A549 (cell line): ENCODE measurements at regions not wholly inside any gene's neighbourhood (a gene's known extent, or its start where the extent isn't known, plus 50 kb on each side); places are given as distances from the start of the nearest gene placed in this dataset.

Source experiments
- EP300 ChIP-seq, 2 experiments: fragments of >200 bp; sonication (Bioruptor Twin); formaldehyde crosslinking; IDR thresholded peaks; 2 replicates in 1 of 2; 3 replicates in 1 of 2; pipeline ENCODE4 v1.6.1; 2016 to 2017
- HDAC2 ChIP-seq: fragments of 200-600 bp; sonication (generic); IDR thresholded peaks from 2 replicates; pipeline ENCODE4 v1.6.1; 2016
- KDM1A ChIP-seq: fragments of 200-600 bp; sonication (generic); IDR thresholded peaks from 2 replicates; pipeline ENCODE4 v1.6.1; 2016; ENCODE audit warnings: low read depth, mild to moderate bottlenecking
- MYC ChIP-seq: IDR thresholded peaks from 2 replicates; pipeline ENCODE4 v1.6.1; 2012; ENCODE audit warnings: mild to moderate bottlenecking, inconsistent platforms, low read length, improper control_type of control experiment, borderline replicate concordance
- RCOR1 ChIP-seq: fragments of 150-350 bp; IDR thresholded peaks from 2 replicates; pipeline ENCODE4 v1.6.1; 2014; ENCODE audit warnings: antibody characterized with exemption, low read length, low read depth
- TF ChIP-seq, protein P1 (sequence below): fragments of >200 bp; sonication (Bioruptor Twin); formaldehyde crosslinking; IDR thresholded peaks from 3 replicates; pipeline ENCODE4 v1.5.1; 2016
- TF ChIP-seq, protein P2 (sequence below): fragments of 200-600 bp; sonication (generic); IDR thresholded peaks from 2 replicates; pipeline ENCODE4 v1.6.1; 2016; ENCODE audit warnings: antibody characterized with exemption, mild to moderate bottlenecking, moderate library complexity

DNA sequence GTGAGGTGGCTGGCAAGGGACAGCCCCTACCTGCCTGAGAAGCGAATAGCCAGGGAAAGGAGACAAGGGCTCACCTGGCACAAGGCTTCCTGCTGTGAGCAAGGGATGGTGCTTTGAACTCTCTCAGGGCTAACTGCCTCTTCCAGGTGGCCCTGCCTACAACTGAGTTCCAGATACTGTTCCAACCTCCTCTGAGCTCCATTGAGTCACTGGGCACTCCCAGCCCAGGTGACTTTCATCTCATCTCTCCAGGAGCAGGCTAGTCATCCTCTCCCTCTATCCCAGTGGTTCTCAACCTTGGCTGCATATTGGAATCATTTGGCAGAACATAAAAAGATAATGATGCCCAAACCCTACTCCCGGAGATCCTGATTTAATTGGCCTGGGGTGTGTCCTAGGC lies 374.0 kb upstream of the ZFP64 start:
- TF ChIP-seq HDAC2 (no peak), MYC (no peak), EP300 (IDR thresholded peaks at IDR 0.05) (no peak), KDM1A (no peak), RCOR1 (no peak)
- TF ChIP-seq, protein P1, sequence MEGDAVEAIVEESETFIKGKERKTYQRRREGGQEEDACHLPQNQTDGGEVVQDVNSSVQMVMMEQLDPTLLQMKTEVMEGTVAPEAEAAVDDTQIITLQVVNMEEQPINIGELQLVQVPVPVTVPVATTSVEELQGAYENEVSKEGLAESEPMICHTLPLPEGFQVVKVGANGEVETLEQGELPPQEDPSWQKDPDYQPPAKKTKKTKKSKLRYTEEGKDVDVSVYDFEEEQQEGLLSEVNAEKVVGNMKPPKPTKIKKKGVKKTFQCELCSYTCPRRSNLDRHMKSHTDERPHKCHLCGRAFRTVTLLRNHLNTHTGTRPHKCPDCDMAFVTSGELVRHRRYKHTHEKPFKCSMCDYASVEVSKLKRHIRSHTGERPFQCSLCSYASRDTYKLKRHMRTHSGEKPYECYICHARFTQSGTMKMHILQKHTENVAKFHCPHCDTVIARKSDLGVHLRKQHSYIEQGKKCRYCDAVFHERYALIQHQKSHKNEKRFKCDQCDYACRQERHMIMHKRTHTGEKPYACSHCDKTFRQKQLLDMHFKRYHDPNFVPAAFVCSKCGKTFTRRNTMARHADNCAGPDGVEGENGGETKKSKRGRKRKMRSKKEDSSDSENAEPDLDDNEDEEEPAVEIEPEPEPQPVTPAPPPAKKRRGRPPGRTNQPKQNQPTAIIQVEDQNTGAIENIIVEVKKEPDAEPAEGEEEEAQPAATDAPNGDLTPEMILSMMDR, result no peak
- TF ChIP-seq, protein P2, sequence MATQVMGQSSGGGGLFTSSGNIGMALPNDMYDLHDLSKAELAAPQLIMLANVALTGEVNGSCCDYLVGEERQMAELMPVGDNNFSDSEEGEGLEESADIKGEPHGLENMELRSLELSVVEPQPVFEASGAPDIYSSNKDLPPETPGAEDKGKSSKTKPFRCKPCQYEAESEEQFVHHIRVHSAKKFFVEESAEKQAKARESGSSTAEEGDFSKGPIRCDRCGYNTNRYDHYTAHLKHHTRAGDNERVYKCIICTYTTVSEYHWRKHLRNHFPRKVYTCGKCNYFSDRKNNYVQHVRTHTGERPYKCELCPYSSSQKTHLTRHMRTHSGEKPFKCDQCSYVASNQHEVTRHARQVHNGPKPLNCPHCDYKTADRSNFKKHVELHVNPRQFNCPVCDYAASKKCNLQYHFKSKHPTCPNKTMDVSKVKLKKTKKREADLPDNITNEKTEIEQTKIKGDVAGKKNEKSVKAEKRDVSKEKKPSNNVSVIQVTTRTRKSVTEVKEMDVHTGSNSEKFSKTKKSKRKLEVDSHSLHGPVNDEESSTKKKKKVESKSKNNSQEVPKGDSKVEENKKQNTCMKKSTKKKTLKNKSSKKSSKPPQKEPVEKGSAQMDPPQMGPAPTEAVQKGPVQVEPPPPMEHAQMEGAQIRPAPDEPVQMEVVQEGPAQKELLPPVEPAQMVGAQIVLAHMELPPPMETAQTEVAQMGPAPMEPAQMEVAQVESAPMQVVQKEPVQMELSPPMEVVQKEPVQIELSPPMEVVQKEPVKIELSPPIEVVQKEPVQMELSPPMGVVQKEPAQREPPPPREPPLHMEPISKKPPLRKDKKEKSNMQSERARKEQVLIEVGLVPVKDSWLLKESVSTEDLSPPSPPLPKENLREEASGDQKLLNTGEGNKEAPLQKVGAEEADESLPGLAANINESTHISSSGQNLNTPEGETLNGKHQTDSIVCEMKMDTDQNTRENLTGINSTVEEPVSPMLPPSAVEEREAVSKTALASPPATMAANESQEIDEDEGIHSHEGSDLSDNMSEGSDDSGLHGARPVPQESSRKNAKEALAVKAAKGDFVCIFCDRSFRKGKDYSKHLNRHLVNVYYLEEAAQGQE, result no peak
